SU-DHL-6 (cell line): ENCODE measurements at regions not wholly inside any gene's neighbourhood (a gene's known extent, or its start where the extent isn't known, plus 50 kb on each side); places are given as distances from the start of the nearest gene placed in this dataset.

ENCODE experiments used
- H2AFZ ChIP-seq: fragments of 200-600 bp; sonication (generic); 2 replicates; pipeline ENCODE4 v1.6.1; 2014; ENCODE audit warnings: low read depth, mild to moderate bottlenecking, moderate library complexity, mixed read lengths, antibody characterized with exemption, low read length; ENCODE audit not compliant: severe bottlenecking
- H3F3A ChIP-seq: fragments of 200-600 bp; shearing (Covaris generic); 2 replicates; pipeline ENCODE4 v1.6.0; 2016; ENCODE audit warnings: antibody characterized with exemption, mild to moderate bottlenecking; ENCODE audit not compliant: insufficient read depth
- H3K27ac ChIP-seq: fragments of 200-600 bp; sonication (generic); 2 replicates; pipeline ENCODE4 v1.5.1; 2016; ENCODE audit warnings: low read depth, mild to moderate bottlenecking, low read length, moderate library complexity, mixed read lengths
- H3K27me3 ChIP-seq: fragments of 200-600 bp; sonication (generic), shearing (Covaris generic); 2 replicates; pipeline ENCODE4 v1.6.0; 2014; ENCODE audit warnings: mild to moderate bottlenecking, low read length
- H3K36me3 ChIP-seq: fragments of 200-600 bp; sonication (generic); 2 replicates; pipeline ENCODE4 v1.6.1; 2014; ENCODE audit warnings: mild to moderate bottlenecking, low read length, mixed read lengths
- H3K4me2 ChIP-seq: fragments of 300-600, 200-600 bp; shearing (Covaris generic), sonication (generic); 2 replicates; pipeline ENCODE4 v1.6.0; 2014; ENCODE audit warnings: low read length, low read depth, mild to moderate bottlenecking; ENCODE audit not compliant: poor library complexity, severe bottlenecking
- H3K4me3 ChIP-seq: fragments of 200-600 bp; sonication (generic); 2 replicates; pipeline ENCODE4 v1.5.1; 2014; ENCODE audit warnings: antibody characterized with exemption, low read length, mild to moderate bottlenecking, mixed read lengths; ENCODE audit not compliant: insufficient read depth, poor library complexity, severe bottlenecking
- H3K79me2 ChIP-seq: fragments of 200-600 bp; sonication (generic); 2 replicates; pipeline ENCODE4 v1.6.1; 2014; ENCODE audit warnings: mild to moderate bottlenecking, low read length, moderate library complexity; ENCODE audit not compliant: insufficient read depth
- H3K9ac ChIP-seq: fragments of 200-600 bp; sonication (generic); 2 replicates; pipeline ENCODE4 v1.7.0; 2014; ENCODE audit warnings: mild to moderate bottlenecking, low read length
- H3K9me2 ChIP-seq: fragments of 200-600 bp; sonication (generic); replicated peaks from 2 replicates; pipeline ENCODE4 v1.6.1; 2014; ENCODE audit warnings: low read length; ENCODE audit not compliant: insufficient read depth
- H3K9me3 ChIP-seq: fragments of 200-600 bp; sonication (generic); 2 replicates; pipeline ENCODE4 v1.6.1; 2014; ENCODE audit warnings: low read length, mixed read lengths; ENCODE audit not compliant: insufficient read depth
- H4K20me1 ChIP-seq: fragments of 200-600 bp; sonication (generic); 2 replicates; pipeline ENCODE4 v1.6.1; 2014; ENCODE audit warnings: low read depth, mild to moderate bottlenecking, antibody characterized with exemption, low read length, moderate library complexity, mixed read lengths
- CTCF ChIP-seq: fragments of 200-600 bp; sonication (generic); IDR thresholded peaks from one replicate; pipeline ENCODE4 v1.5.1; 2017; ENCODE audit warnings: antibody characterized with exemption, mild to moderate bottlenecking, low read length, moderate library complexity; ENCODE audit not compliant: insufficient read depth, poor library complexity, severe bottlenecking
- EZH2phosphoT487 ChIP-seq: fragments of 200-600 bp; sonication (generic), shearing (Covaris generic); conservative IDR thresholded peaks from 2 replicates; pipeline ENCODE4 v1.6.1; 2018; ENCODE audit warnings: mild to moderate bottlenecking, antibody characterized with exemption, low read length, moderate library complexity, mixed read lengths

GRCh38 chr2:43000242-43001054 is 208.1 kb upstream of the HAAO start:
- Histone ChIP-seq H3K27ac (no peak overlapping the region), H4K20me1 (no peaks in the 10 kb centered on the region), H3K4me3 (no peak overlapping the region), H3K9me3 (0 out of 2 replicates have a peak, but pooled peaks cover 5% of the 10 kb centered on the region), H2AFZ (no peak overlapping the region), H3K27me3 (no peaks in the 10 kb centered on the region), H3F3A (no peaks in the 10 kb centered on the region), H3K9ac (no peak overlapping the region), H3K36me3 (no peaks in the 10 kb centered on the region), H3K4me2 (no peak overlapping the region), H3K79me2 (no peaks in the 10 kb centered on the region), H3K9me2 (no peaks in the 10 kb centered on the region)
- TF ChIP-seq CTCF (no peak), EZH2phosphoT487 (no peak)

- Histone ChIP-seq H3K27ac (no peak overlapping the region), H3K4me2 (no peak overlapping the region), H3K9me2 (no peaks in the 10 kb centered on the region), H3K4me3 (no peak overlapping the region), H3K9me3 (0 out of 2 replicates have a peak, but pooled peaks cover 5% of the 10 kb centered on the region), H2AFZ (no peak overlapping the region), H3K36me3 (no peaks in the 10 kb centered on the region), H4K20me1 (no peaks in the 10 kb centered on the region), H3F3A (no peaks in the 10 kb centered on the region), H3K9ac (no peak overlapping the region), H3K27me3 (no peaks in the 10 kb centered on the region), H3K79me2 (no peaks in the 10 kb centered on the region)
- TF ChIP-seq CTCF: no peak
- no peak for TF ChIP-seq EZH2phosphoT487
These were observed 207.5 kb upstream of the HAAO start for GRCh38 chr2:42999856-43000241.

GRCh38 chr2:42999391-42999841 is 207.0 kb upstream of the HAAO start:
- H3K4me2 ChIP-seq: no peak overlapping the region

More at GRCh38 chr2:42999391-42999841, 207.0 kb upstream of the HAAO start:
- Histone ChIP-seq H3K27ac (no peak overlapping the region), H3K27me3 (no peaks in the 10 kb centered on the region), H3K9ac (no peak overlapping the region), H2AFZ (no peak overlapping the region), H3K4me3 (no peak overlapping the region), H3F3A (no peaks in the 10 kb centered on the region), H3K36me3 (no peaks in the 10 kb centered on the region), H3K9me2 (no peaks in the 10 kb centered on the region), H3K79me2 (no peaks in the 10 kb centered on the region), H3K9me3 (0 out of 2 replicates have a peak, but pooled peaks cover 5% of the 10 kb centered on the region), H4K20me1 (no peaks in the 10 kb centered on the region)
- TF ChIP-seq CTCF: no peak
- TF ChIP-seq EZH2phosphoT487: no peak
